Thyroid gland (tissue), 4 donors: ENCODE measurements at regions not wholly inside any gene's neighbourhood (a gene's known extent, or its start where the extent isn't known, plus 50 kb on each side); places are given as distances from the start of the nearest gene placed in this dataset.
"Not testable (repeated sequence)": the region's sequence is repeated elsewhere in the genome, so short reads cannot be mapped to it uniquely, and the experiment has no call there.

Experiments
- DNase-seq, 2 donors: peaks; one replicate each; pipeline ENCODE4 v3.0.0-alpha.2; 2019
- H3K27ac ChIP-seq, 3 donors: fragments of 200-600 bp; sonication (generic); 1 replicate in 2 of 3; 2 replicates in 1 of 3; pipeline ENCODE4 v1.5.1; 2016 to 2019; ENCODE audit warnings: mild to moderate bottlenecking in 1 of 3, moderate library complexity in 1 of 3
- H3K27me3 ChIP-seq: fragments of 200-600 bp; sonication (generic); one replicate; pipeline ENCODE4 v1.5.1; 2019
- H3K36me3 ChIP-seq, 2 donors: fragments of 200-600 bp; sonication (generic); one replicate each; pipeline ENCODE4 v1.5.1; 2016 to 2019
- H3K4me1 ChIP-seq, 2 donors: fragments of 200-600 bp; sonication (generic); one replicate each; pipeline ENCODE4 v1.5.1; 2017 to 2019
- H3K4me3 ChIP-seq, 3 donors: fragments of 200-600 bp; sonication (generic); replicated peaks in 1 of 3; 1 replicate in 2 of 3; 2 replicates in 1 of 3; pipeline ENCODE4 v1.5.1; 2016; ENCODE audit warnings: mild to moderate bottlenecking in 1 of 3
- H3K9me3 ChIP-seq: fragments of 200-600 bp; sonication (generic); one replicate; pipeline ENCODE4 v1.5.1; 2017
- POLR2A ChIP-seq, 2 donors: fragments of 450-650 bp; IDR thresholded peaks; one replicate each; pipeline ENCODE4 v1.6.1; 2017; ENCODE audit warnings: antibody characterized with exemption in 2 of 2, mild to moderate bottlenecking in 2 of 2, moderate library complexity in 1 of 2
- WGBS, 2 donors: methylation state at CpG; one replicate each; pipeline ENCODE4 v1.1.5; 2017; 5-methylcytosine and 5-hydroxymethylcytosine counted together
- intact Hi-C: fragments of 100-400 bp; cut with DNase I; formaldehyde crosslinking; loops from one replicate; pipeline ENCODE4 v1.15.1; 2023
- TF ChIP-seq, protein P1 (sequence below), 6 experiments: fragments of 200-600 bp in 3 of 6; fragments of 450-650 bp in 3 of 6; sonication (generic) in 3 of 6; IDR thresholded peaks; one replicate each; pipeline ENCODE4 v1.5.1; 2016 to 2019; ENCODE audit warnings: antibody characterized with exemption in 6 of 6, mild to moderate bottlenecking in 2 of 6, inconsistent platforms in 1 of 6, moderate library complexity in 1 of 6

DNA sequence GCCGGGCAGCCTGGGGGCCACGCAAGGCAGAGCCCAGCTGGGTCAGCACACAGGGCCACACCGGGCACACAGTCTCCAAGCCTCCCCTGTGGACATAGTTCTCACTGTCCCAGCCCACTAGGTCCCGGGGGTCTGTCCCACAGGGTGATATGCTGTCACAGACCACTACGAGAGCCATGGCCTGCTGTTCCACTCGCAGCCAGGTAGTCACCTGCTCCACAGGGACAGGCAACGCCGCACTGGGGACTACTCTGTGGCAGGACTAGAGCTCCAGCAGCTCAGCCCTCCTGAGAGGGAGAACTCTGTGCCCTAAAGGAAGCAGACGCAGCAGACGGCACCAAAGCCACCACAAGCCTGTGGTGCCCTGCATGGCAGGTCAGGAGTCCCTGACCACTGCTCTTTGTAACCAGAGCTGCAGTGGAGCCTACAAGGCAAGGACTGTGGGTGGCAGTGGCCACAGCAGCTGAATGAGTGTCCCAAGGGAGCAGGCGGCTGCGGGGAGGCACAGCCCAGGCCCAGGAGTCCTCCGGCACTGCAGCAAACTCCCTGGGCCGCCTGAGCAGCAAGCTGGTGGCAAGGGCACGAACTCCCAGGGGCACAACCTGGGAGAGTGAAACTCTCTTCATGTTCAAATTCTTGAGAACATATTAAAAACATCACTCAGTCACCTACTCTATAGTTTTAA is 171.2 kb upstream of the GRK3 start:
- TF ChIP-seq POLR2A (IDR thresholded peaks at IDR 0.05) = no peak
- TF ChIP-seq, protein P1, sequence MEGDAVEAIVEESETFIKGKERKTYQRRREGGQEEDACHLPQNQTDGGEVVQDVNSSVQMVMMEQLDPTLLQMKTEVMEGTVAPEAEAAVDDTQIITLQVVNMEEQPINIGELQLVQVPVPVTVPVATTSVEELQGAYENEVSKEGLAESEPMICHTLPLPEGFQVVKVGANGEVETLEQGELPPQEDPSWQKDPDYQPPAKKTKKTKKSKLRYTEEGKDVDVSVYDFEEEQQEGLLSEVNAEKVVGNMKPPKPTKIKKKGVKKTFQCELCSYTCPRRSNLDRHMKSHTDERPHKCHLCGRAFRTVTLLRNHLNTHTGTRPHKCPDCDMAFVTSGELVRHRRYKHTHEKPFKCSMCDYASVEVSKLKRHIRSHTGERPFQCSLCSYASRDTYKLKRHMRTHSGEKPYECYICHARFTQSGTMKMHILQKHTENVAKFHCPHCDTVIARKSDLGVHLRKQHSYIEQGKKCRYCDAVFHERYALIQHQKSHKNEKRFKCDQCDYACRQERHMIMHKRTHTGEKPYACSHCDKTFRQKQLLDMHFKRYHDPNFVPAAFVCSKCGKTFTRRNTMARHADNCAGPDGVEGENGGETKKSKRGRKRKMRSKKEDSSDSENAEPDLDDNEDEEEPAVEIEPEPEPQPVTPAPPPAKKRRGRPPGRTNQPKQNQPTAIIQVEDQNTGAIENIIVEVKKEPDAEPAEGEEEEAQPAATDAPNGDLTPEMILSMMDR (IDR thresholded peaks at IDR 0.05) = no peak
- peak overlapping the region in 1 of 3 donors; percentile 36 for H3K27ac ChIP-seq
- H3K36me3 ChIP-seq = no peaks in the 10 kb centered on the region
- no peak for DNase-seq
- H3K9me3 ChIP-seq = no peaks in the 10 kb centered on the region
- peaks cover 58 to 89% of the 10 kb centered on the region in 2 donors for H3K4me1 ChIP-seq
- 90 to 93% methylated on average over 2 to 14 of the region's 15 CpGs for WGBS, 2 donors
- H3K27me3 ChIP-seq = no peaks in the 10 kb centered on the region
- no peak overlapping the region for H3K4me3 ChIP-seq
- intact Hi-C loops = no loop called here

DNA sequence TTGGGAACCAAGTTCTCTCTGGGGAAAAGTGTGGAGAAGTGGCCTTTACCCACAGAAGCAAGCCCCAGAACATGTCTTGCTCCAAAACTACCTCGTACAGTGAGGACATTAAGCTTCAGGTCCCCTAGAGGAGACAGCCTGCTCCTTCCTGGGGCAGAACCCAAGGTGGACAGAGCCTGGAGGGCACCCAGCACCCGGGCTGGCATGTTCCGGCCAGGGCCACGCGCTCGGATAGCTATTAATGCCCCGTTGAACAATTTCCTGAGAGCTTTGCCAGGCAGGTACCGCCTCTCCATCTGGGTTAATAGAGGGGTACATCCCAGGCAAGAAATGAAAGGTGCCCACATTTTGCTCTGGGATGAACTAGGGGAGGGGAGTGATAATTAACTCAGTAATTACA is 169.0 kb upstream of the GRK3 start:
- no peak for TF ChIP-seq POLR2A (IDR thresholded peaks at IDR 0.05)
- TF ChIP-seq, protein P1 (IDR thresholded peaks at IDR 0.05) = no peak
- Histone ChIP-seq H3K27ac (peak overlapping the region in 2 of 3 donors; percentile 11 to 98), H3K36me3 (no peaks in the 10 kb centered on the region), H3K9me3 (no peaks in the 10 kb centered on the region), H3K27me3 (no peaks in the 10 kb centered on the region), H3K4me1 (peaks cover 61 to 89% of the 10 kb centered on the region in 2 donors), H3K4me3 (no peak overlapping the region)
- intact Hi-C loops = no loop called here
- 31 to 51% methylated on average over 3 to 5 of the region's 8 CpGs for WGBS, 2 donors
- peak; percentile 69 to 77 for DNase-seq

DNA sequence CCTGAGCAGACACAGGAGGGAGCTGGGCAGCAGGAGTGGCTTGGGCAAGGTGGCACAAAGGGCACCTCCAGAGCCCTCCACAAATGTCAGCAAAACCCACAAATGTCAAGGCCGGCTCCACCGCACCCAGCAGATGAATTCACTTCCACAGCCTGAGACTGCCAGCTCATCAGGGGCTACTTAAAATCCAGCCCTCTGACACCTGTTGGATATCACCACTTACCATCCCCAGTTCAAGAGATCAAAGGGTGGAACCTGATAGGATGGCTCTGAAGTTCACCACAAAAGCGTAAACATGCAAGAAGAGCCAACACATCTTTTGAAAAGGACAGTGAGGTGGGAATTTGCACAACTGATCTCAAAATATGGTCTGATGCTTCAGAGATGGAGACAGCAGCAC is 168.6 kb upstream of the GRK3 start:
- H3K27me3 ChIP-seq = no peaks in the 10 kb centered on the region
- H3K36me3 ChIP-seq = no peaks in the 10 kb centered on the region
- TF ChIP-seq POLR2A (IDR thresholded peaks at IDR 0.05) = no peak
- TF ChIP-seq, protein P1 (IDR thresholded peaks at IDR 0.05) = no peak
- H3K4me3 ChIP-seq = no peak overlapping the region
- intact Hi-C loops = no loop called here
- 73 to 74% methylated on average over 3 of the region's 3 CpGs for WGBS, 2 donors
- no peaks in the 10 kb centered on the region for H3K9me3 ChIP-seq
- H3K27ac ChIP-seq = peak overlapping the region in 2 of 3 donors; percentile 11 to 98
- no peak for DNase-seq
- peaks cover 60 to 89% of the 10 kb centered on the region in 2 donors for H3K4me1 ChIP-seq

GRCh38 chr22:25396615-25397200 is 167.8 kb upstream of the GRK3 start:
- Histone ChIP-seq H3K9me3 (no peaks in the 10 kb centered on the region), H3K4me3 (no peak overlapping the region), H3K27ac (peak overlapping the region in 1 of 3 donors; percentile 98), H3K4me1 (peaks cover 58 to 89% of the 10 kb centered on the region in 2 donors), H3K27me3 (no peaks in the 10 kb centered on the region), H3K36me3 (no peaks in the 10 kb centered on the region)
- WGBS, 2 donors = 91 to 97% methylated on average over 10 of the region's 10 CpGs
- no peak for DNase-seq
- no peak for TF ChIP-seq POLR2A (IDR thresholded peaks at IDR 0.05)
- TF ChIP-seq, protein P1 (IDR thresholded peaks at IDR 0.05) = no peak
- intact Hi-C loops = no loop called here

- WGBS, 2 donors = 43 to 46% methylated on average over 3 of the region's 3 CpGs
- H3K27ac ChIP-seq = peak overlapping the region; percentile 90 to 98 (median 93)
- H3K4me3 ChIP-seq = no peak overlapping the region
- H3K4me1 ChIP-seq = peaks cover 58 to 89% of the 10 kb centered on the region in 2 donors
- no peaks in the 10 kb centered on the region for H3K27me3 ChIP-seq
- TF ChIP-seq, protein P1 (IDR thresholded peaks at IDR 0.05) = no peak
- no peak for TF ChIP-seq POLR2A (IDR thresholded peaks at IDR 0.05)
- no peaks in the 10 kb centered on the region for H3K36me3 ChIP-seq
- H3K9me3 ChIP-seq = no peaks in the 10 kb centered on the region
- intact Hi-C loops = no loop called here
- no peak for DNase-seq
Observed at GRCh38 chr22:25397616-25398015, 166.9 kb upstream of the GRK3 start.

GRCh38 chr22:25398591-25399062 is 165.8 kb upstream of the GRK3 start:
- H3K4me3 ChIP-seq, H3K9me3 ChIP-seq, intact Hi-C loops, H3K36me3 ChIP-seq, H3K27me3 ChIP-seq: not testable (repeated sequence)
- Histone ChIP-seq H3K27ac (peak overlapping the region; percentile 90 to 98 (median 93)), H3K4me1 (peaks cover 67 to 90% of the 10 kb centered on the region in 2 donors)
- WGBS, 2 donors = 64 to 65% methylated on average over 6 of the region's 6 CpGs
- peak; percentile 75 to 80 for DNase-seq
